Liver (tissue), 8 donors: ENCODE measurements at regions not wholly inside any gene's neighbourhood (a gene's known extent, or its start where the extent isn't known, plus 50 kb on each side); places are given as distances from the start of the nearest gene placed in this dataset.

Experiments
- DNase-seq: peaks from one replicate; pipeline ENCODE4 v3.0.0-alpha.2; 2017; ENCODE audit warnings: low spot score
- H3K27ac ChIP-seq, 2 donors: one replicate each; pipeline ENCODE4 v1.7.0; 2013; ENCODE audit warnings: inconsistent platforms in 2 of 2, low read length in 2 of 2, control low read depth in 1 of 2, low read depth in 1 of 2, mild to moderate bottlenecking in 1 of 2
- H3K27me3 ChIP-seq, 4 donors: one replicate each; pipeline versions ENCODE4 v1.6.1 to v1.7.0; 2013; ENCODE audit warnings: low read length in 3 of 4, inconsistent platforms in 1 of 4, mild to moderate bottlenecking in 1 of 4, moderate library complexity in 1 of 4; ENCODE audit not compliant: control insufficient read depth in 4 of 4, insufficient read depth in 4 of 4
- H3K36me3 ChIP-seq, 4 donors: one replicate each; pipeline versions ENCODE4 v1.6.1 to v1.7.0; 2013; ENCODE audit warnings: low read length in 3 of 4, mild to moderate bottlenecking in 3 of 4, low read depth in 1 of 4, moderate library complexity in 1 of 4; ENCODE audit not compliant: control insufficient read depth in 4 of 4, insufficient read depth in 3 of 4
- H3K4me1 ChIP-seq, 4 donors: one replicate each; pipeline versions ENCODE4 v1.6.1 to v1.7.0; 2013; ENCODE audit warnings: low read length in 3 of 4, mild to moderate bottlenecking in 3 of 4, moderate library complexity in 1 of 4; ENCODE audit not compliant: control insufficient read depth in 4 of 4, insufficient read depth in 4 of 4
- H3K4me3 ChIP-seq, 3 donors: one replicate each; pipeline versions ENCODE4 v1.6.1 to v1.7.0; 2013; ENCODE audit warnings: low read length in 3 of 3, control low read depth in 1 of 3, low read depth in 1 of 3, mild to moderate bottlenecking in 1 of 3
- H3K9ac ChIP-seq, 2 donors: one replicate each; pipeline ENCODE4 v1.7.0; 2013; ENCODE audit warnings: low read length in 2 of 2, mild to moderate bottlenecking in 2 of 2, moderate library complexity in 2 of 2, control low read depth in 1 of 2, low read depth in 1 of 2
- H3K9me3 ChIP-seq, 4 donors: one replicate each; pipeline versions ENCODE4 v1.6.1 to v1.7.0; 2013; ENCODE audit warnings: low read length in 3 of 4; ENCODE audit not compliant: control insufficient read depth in 4 of 4
- ATF3 ChIP-seq: IDR thresholded peaks from 2 replicates; pipeline ENCODE4 v1.6.1; 2016; ENCODE audit warnings: antibody characterized with exemption
- CTCF ChIP-seq: fragments of 150-350 bp; IDR thresholded peaks from 2 replicates; pipeline ENCODE4 v1.5.1; 2017; ENCODE audit warnings: improper control_type of control experiment, low read depth, low read length; ENCODE audit not compliant: missing input control
- EGR1 ChIP-seq, 2 donors: IDR thresholded peaks; 2 replicates each; pipeline ENCODE4 v1.6.1; 2016 to 2018; ENCODE audit warnings: antibody characterized with exemption in 2 of 2, low read depth in 2 of 2
- FOXA1 ChIP-seq: IDR thresholded peaks from 2 replicates; pipeline ENCODE4 v1.6.1; 2016; ENCODE audit warnings: antibody characterized with exemption
- FOXA2 ChIP-seq: IDR thresholded peaks from 2 replicates; pipeline ENCODE4 v1.6.1; 2016; ENCODE audit warnings: antibody characterized with exemption
- GABPA ChIP-seq, 2 donors: IDR thresholded peaks in 1 of 2; conservative IDR thresholded peaks in 1 of 2; 2 replicates each; pipeline ENCODE4 v1.6.1; 2016; ENCODE audit warnings: antibody characterized with exemption in 2 of 2, mild to moderate bottlenecking in 1 of 2, moderate library complexity in 1 of 2
- HNF4A ChIP-seq, 2 donors: conservative IDR thresholded peaks; 2 replicates each; pipeline ENCODE4 v1.6.1; 2016; ENCODE audit warnings: antibody characterized with exemption in 2 of 2, mild to moderate bottlenecking in 2 of 2
- HNF4G ChIP-seq: IDR thresholded peaks from 2 replicates; pipeline ENCODE4 v1.6.1; 2016; ENCODE audit warnings: antibody characterized with exemption
- JUND ChIP-seq, 2 donors: IDR thresholded peaks; 2 replicates each; pipeline ENCODE4 v1.6.1; 2016; ENCODE audit warnings: antibody characterized with exemption in 2 of 2
- MAX ChIP-seq: IDR thresholded peaks from 2 replicates; pipeline ENCODE4 v1.6.1; 2016; ENCODE audit warnings: antibody characterized with exemption
- NR2F2 ChIP-seq: IDR thresholded peaks from 2 replicates; pipeline ENCODE4 v1.6.1; 2016; ENCODE audit warnings: antibody characterized with exemption
- RAD21 ChIP-seq, 2 donors: IDR thresholded peaks; 2 replicates each; pipeline ENCODE4 v1.6.1; 2016; ENCODE audit warnings: antibody characterized with exemption in 2 of 2, mild to moderate bottlenecking in 2 of 2
- REST ChIP-seq: IDR thresholded peaks from 2 replicates; pipeline ENCODE4 v1.6.1; 2016; ENCODE audit warnings: antibody characterized with exemption, mild to moderate bottlenecking
- RXRA ChIP-seq, 2 donors: IDR thresholded peaks; 2 replicates each; pipeline ENCODE4 v1.6.1; 2017 to 2018; ENCODE audit warnings: antibody characterized with exemption in 2 of 2, mild to moderate bottlenecking in 1 of 2
- SP1 ChIP-seq: IDR thresholded peaks from 2 replicates; pipeline ENCODE4 v1.6.1; 2018; ENCODE audit warnings: antibody characterized with exemption, mild to moderate bottlenecking
- TAF1 ChIP-seq: conservative IDR thresholded peaks from 2 replicates; pipeline ENCODE4 v1.6.1; 2016; ENCODE audit warnings: antibody characterized with exemption, mild to moderate bottlenecking
- YY1 ChIP-seq: IDR thresholded peaks from 2 replicates; pipeline ENCODE4 v1.6.1; 2016; ENCODE audit warnings: antibody characterized with exemption, mild to moderate bottlenecking
- ZBTB33 ChIP-seq: IDR thresholded peaks from 2 replicates; pipeline ENCODE4 v1.6.1; 2016; ENCODE audit warnings: antibody characterized with exemption
- WGBS: extraction: QIAGEN DNeasy Blood & Tissue Kit; methylation state at CpG from one replicate; pipeline ENCODE4 v1.1.7; 2013; 5-methylcytosine and 5-hydroxymethylcytosine counted together
- donor health status: healthy.
- donor health status: healthy.
- donor health status: healthy.
- donor health status: healthy.
- donor health status: healthy.

GRCh38 chr20:40326784-40327183 is 362.3 kb downstream of the MAFB start:
- H3K27ac ChIP-seq: no peak overlapping the region
- TF ChIP-seq RXRA (IDR thresholded peaks at IDR 0.05) (no peak), CTCF (no peak), MAX (no peak), NR2F2 (no peak), ATF3 (no peak), TAF1 (no peak), RAD21 (IDR thresholded peaks at IDR 0.05) (no peak), SP1 (no peak), GABPA (IDR thresholded peaks at IDR 0.05 in 1 of 2, conservative IDR thresholded peaks at IDR 0.05 in 1 of 2) (no peak), EGR1 (IDR thresholded peaks at IDR 0.05; ENCODE audit: low read depth in 2 of 2) (no peak), ZBTB33 (no peak), FOXA1 (no peak), FOXA2 (no peak), JUND (IDR thresholded peaks at IDR 0.05) (no peak), HNF4A (conservative IDR thresholded peaks at IDR 0.05) (no peak), YY1 (no peak), HNF4G (no peak), REST (no peak)
- no peak overlapping the region for H3K9ac ChIP-seq
- no peak overlapping the region for H3K4me3 ChIP-seq
- 70% methylated on average over 3 of the region's 3 CpGs for WGBS
- DNase-seq: no peak
- peaks cover 0 to 3% (median 0%) of the 10 kb centered on the region in 4 donors for H3K4me1 ChIP-seq
- H3K9me3 ChIP-seq: no peaks in the 10 kb centered on the region
- no peaks in the 10 kb centered on the region for H3K36me3 ChIP-seq
- H3K27me3 ChIP-seq: no peaks in the 10 kb centered on the region
